Parathyroid adenoma (tissue), 2 donors: ENCODE measurements at regions not wholly inside any gene's neighbourhood (a gene's known extent, or its start where the extent isn't known, plus 50 kb on each side); places are given as distances from the start of the nearest gene placed in this dataset.

ENCODE experiments used
- H2AFZ ChIP-seq: fragments of 300-600 bp; sonication (generic); one replicate; pipeline ENCODE4 v1.7.0; 2017; ENCODE audit warnings: antibody characterized with exemption, mild to moderate bottlenecking
- H3K27ac ChIP-seq: fragments of 300-600 bp; sonication (generic); one replicate; pipeline ENCODE4 v1.7.0; 2017
- H3K27me3 ChIP-seq: fragments of 300-600 bp; sonication (generic); one replicate; pipeline ENCODE4 v1.7.0; 2017; ENCODE audit warnings: low read length; ENCODE audit not compliant: control insufficient read depth, insufficient read depth
- H3K36me3 ChIP-seq: fragments of 300-600 bp; sonication (generic); one replicate; pipeline ENCODE4 v1.7.0; 2017; ENCODE audit warnings: low read length; ENCODE audit not compliant: control insufficient read depth, insufficient read depth
- H3K4me1 ChIP-seq: fragments of 300-600 bp; sonication (generic); one replicate; pipeline ENCODE4 v1.7.0; 2017; ENCODE audit warnings: control low read depth
- H3K4me2 ChIP-seq: fragments of 300-600 bp; sonication (generic); one replicate; pipeline ENCODE4 v1.7.0; 2017; ENCODE audit warnings: low read length
- H3K4me3 ChIP-seq: fragments of 300-600 bp; sonication (generic); one replicate; pipeline ENCODE4 v1.7.0; 2017; ENCODE audit warnings: low read depth, low read length
- H3K79me2 ChIP-seq: fragments of 300-600 bp; sonication (generic); one replicate; pipeline ENCODE4 v1.7.0; 2017; ENCODE audit warnings: control low read depth
- H3K9ac ChIP-seq: fragments of 300-600 bp; sonication (generic); one replicate; pipeline ENCODE4 v1.7.0; 2017; ENCODE audit warnings: mild to moderate bottlenecking
- H3K9me3 ChIP-seq: fragments of 300-600 bp; sonication (generic); one replicate; pipeline ENCODE4 v1.7.0; 2017; ENCODE audit warnings: low read length; ENCODE audit not compliant: control insufficient read depth
- TF ChIP-seq, protein P1 (sequence below): fragments of 300-600 bp; sonication (generic); IDR thresholded peaks from one replicate; pipeline ENCODE4 v1.7.0; 2017; ENCODE audit warnings: antibody characterized with exemption, mild to moderate bottlenecking
- donor health status: primary hyperparathyroidism.

DNA sequence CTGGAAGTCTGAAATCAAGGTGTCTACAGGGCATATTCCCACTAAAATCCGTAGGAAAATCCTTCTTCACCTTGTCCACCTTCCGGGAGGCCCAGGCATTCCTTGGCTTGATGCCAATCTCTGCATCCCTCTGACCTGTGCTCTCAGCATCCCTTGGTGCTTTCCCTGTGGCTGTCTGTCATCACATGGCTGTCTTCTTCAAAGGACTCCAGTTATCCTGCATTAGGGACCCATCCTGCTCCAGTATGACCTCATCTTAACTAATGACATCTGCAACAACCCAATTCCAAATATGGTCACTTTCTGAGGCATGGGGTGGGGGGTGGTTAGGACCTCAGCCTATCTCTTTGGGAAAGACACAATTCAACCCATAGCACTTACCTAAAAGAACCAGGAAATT is 423.8 kb downstream of the IRS2 start:
- Histone ChIP-seq H3K79me2 (no peaks in the 10 kb centered on the region), H3K4me3 (no peak overlapping the region), H3K4me2 (no peak overlapping the region), H3K27me3 (no peaks in the 10 kb centered on the region), H3K27ac (no peak overlapping the region), H2AFZ (no peak overlapping the region), H3K9ac (no peak overlapping the region), H3K9me3 (no peaks in the 10 kb centered on the region), H3K36me3 (no peaks in the 10 kb centered on the region), H3K4me1 (no peaks in the 10 kb centered on the region)
- TF ChIP-seq, protein P1, sequence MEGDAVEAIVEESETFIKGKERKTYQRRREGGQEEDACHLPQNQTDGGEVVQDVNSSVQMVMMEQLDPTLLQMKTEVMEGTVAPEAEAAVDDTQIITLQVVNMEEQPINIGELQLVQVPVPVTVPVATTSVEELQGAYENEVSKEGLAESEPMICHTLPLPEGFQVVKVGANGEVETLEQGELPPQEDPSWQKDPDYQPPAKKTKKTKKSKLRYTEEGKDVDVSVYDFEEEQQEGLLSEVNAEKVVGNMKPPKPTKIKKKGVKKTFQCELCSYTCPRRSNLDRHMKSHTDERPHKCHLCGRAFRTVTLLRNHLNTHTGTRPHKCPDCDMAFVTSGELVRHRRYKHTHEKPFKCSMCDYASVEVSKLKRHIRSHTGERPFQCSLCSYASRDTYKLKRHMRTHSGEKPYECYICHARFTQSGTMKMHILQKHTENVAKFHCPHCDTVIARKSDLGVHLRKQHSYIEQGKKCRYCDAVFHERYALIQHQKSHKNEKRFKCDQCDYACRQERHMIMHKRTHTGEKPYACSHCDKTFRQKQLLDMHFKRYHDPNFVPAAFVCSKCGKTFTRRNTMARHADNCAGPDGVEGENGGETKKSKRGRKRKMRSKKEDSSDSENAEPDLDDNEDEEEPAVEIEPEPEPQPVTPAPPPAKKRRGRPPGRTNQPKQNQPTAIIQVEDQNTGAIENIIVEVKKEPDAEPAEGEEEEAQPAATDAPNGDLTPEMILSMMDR, result no peak

GRCh38 chr13:109361562-109362289 is 424.7 kb downstream of the IRS2 start:
- H3K4me2 ChIP-seq, result no peak overlapping the region
- no peaks in the 10 kb centered on the region for H3K36me3 ChIP-seq
- no peak overlapping the region for H3K9ac ChIP-seq
- no peak overlapping the region for H3K4me3 ChIP-seq
- no peaks in the 10 kb centered on the region for H3K79me2 ChIP-seq
- no peaks in the 10 kb centered on the region for H3K9me3 ChIP-seq
- no peak overlapping the region for H3K27ac ChIP-seq
- H3K27me3 ChIP-seq, result no peaks in the 10 kb centered on the region
- H2AFZ ChIP-seq, result no peak overlapping the region
- TF ChIP-seq, protein P1, result no peak
- no peaks in the 10 kb centered on the region for H3K4me1 ChIP-seq

- no peaks in the 10 kb centered on the region for H3K27me3 ChIP-seq
- no peaks in the 10 kb centered on the region for H3K9me3 ChIP-seq
- no peak overlapping the region for H3K4me3 ChIP-seq
- H3K27ac ChIP-seq, result no peak overlapping the region
- no peak overlapping the region for H2AFZ ChIP-seq
- no peaks in the 10 kb centered on the region for H3K4me1 ChIP-seq
- H3K4me2 ChIP-seq, result no peak overlapping the region
- H3K36me3 ChIP-seq, result no peaks in the 10 kb centered on the region
- H3K9ac ChIP-seq, result no peak overlapping the region
- TF ChIP-seq, protein P1, result no peak
- no peaks in the 10 kb centered on the region for H3K79me2 ChIP-seq
Measured at GRCh38 chr13:109357751-109358471, 428.5 kb downstream of the IRS2 start.

DNA sequence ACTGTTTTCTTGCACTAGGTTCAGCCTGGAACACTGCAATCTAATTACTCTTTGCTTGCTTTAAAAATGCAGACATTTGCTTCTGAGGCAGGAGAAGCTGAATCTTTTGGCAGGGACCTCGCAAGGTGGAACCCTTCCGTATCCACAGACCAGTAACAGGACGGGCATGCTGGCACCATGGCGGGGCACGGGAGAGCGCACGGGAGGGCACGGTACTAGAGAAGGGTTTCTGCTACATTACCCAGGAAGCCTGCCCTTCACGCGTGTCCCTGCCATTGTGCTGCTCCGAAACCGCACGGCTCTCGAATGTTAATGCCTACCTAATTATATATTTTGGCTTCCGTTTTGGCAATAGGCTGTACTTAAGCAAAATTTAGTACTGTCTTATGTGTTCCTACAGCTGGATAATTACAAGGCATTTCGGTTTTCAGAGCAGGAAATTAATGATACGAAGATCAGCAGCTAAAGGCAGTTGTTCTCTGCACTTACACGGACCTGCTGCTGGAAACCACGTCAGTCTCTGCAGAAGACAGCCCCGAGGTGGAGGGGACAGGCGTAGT is 430.4 kb downstream of the IRS2 start:
- no peaks in the 10 kb centered on the region for H3K27me3 ChIP-seq
- no peak overlapping the region for H3K27ac ChIP-seq
- H3K4me2 ChIP-seq, result no peak overlapping the region
- no peaks in the 10 kb centered on the region for H3K9me3 ChIP-seq
- H3K79me2 ChIP-seq, result no peaks in the 10 kb centered on the region
- TF ChIP-seq, protein P1, result no peak
- no peaks in the 10 kb centered on the region for H3K4me1 ChIP-seq
- no peak overlapping the region for H3K9ac ChIP-seq
- H3K36me3 ChIP-seq, result no peaks in the 10 kb centered on the region
- H3K4me3 ChIP-seq, result no peak overlapping the region
- H2AFZ ChIP-seq, result no peak overlapping the region
